IPS DF 6.9 (cell line): ENCODE measurements at regions not wholly inside any gene's neighbourhood (a gene's known extent, or its start where the extent isn't known, plus 50 kb on each side); places are given as distances from the start of the nearest gene placed in this dataset.
"Not testable (repeated sequence)": the region's sequence is repeated elsewhere in the genome, so short reads cannot be mapped to it uniquely, and the experiment has no call there.

Experiments used
- DNase-seq: peaks from one replicate; pipeline ENCODE4 v3.0.0-alpha.2; 2013; ENCODE audit warnings: low read depth, low spot score
- H3K27ac ChIP-seq: one replicate; pipeline ENCODE4 v1.5.1; 2013; ENCODE audit warnings: low read length, control low read depth
- H3K27me3 ChIP-seq: 2 replicates; pipeline ENCODE4 v1.6.1; 2013; ENCODE audit warnings: mild to moderate bottlenecking, low read length; ENCODE audit not compliant: control insufficient read depth, insufficient read depth
- H3K36me3 ChIP-seq: 2 replicates; pipeline ENCODE4 v1.6.1; 2013; ENCODE audit warnings: low read length; ENCODE audit not compliant: control insufficient read depth, insufficient read depth
- H3K4me1 ChIP-seq: 2 replicates; pipeline ENCODE4 v1.6.1; 2013; ENCODE audit warnings: low read length; ENCODE audit not compliant: control insufficient read depth, insufficient read depth
- H3K4me3 ChIP-seq: 2 replicates; pipeline ENCODE4 v1.5.1; 2013; ENCODE audit warnings: mild to moderate bottlenecking, low read length
- H3K9me3 ChIP-seq: 2 replicates; pipeline ENCODE4 v1.6.1; 2013; ENCODE audit warnings: low read length, inconsistent platforms; ENCODE audit not compliant: control insufficient read depth, insufficient read depth
- WGBS: extraction: QIAGEN DNeasy Blood & Tissue Kit; methylation state at CpG from one replicate; pipeline ENCODE4 v1.1.7; 2013; ENCODE audit warnings: mixed read lengths, missing lambda C conversion rate; ENCODE audit not compliant: insufficient read length, insufficient coverage; 5-methylcytosine and 5-hydroxymethylcytosine counted together

DNA sequence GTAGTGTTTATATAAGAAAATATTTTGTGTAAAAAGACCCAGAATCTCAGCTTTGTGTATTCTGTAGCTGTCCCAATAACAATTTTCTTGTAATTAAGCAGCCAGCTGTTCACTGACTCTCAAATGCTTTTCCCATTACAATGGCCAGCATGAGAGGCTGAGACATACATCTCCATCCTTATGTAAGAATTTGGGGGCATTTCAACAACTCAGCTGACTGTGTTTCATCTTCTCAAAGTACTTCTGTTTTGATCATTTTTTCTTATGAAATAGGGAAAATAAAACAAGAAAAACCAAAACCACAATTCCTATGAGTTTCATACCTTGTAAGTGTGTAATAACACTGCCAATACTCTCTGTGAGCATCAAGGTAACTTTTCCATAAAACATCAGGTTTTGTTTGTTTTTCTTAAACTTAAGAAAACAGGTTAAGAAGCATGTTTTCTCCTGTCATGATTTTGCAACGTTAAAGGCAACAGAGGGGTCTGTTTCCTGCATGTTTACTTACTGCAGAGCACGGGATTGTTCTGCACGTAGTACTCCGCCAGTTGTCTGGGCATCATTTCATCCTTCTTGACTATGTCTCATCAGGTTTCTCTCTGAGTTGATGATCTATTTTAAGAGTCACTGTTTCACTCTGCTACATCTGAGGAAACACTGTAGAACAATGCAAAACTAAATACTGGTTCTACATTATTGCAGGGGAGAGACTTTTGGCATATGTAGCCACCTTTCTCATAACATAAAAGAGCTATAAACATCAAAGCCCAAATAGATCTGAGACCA is 62.9 kb upstream of the CYRIA start:
- no peaks in the 10 kb centered on the region for H3K27me3 ChIP-seq
- H3K4me1 ChIP-seq = no peaks in the 10 kb centered on the region
- H3K27ac ChIP-seq = no peak overlapping the region
- no CpG with 5 or more reads among the region's 4 CpGs for WGBS
- no peaks in the 10 kb centered on the region for H3K36me3 ChIP-seq
- H3K9me3 ChIP-seq = no peaks in the 10 kb centered on the region
- H3K4me3 ChIP-seq = no peak overlapping the region
- no peak for DNase-seq

DNA sequence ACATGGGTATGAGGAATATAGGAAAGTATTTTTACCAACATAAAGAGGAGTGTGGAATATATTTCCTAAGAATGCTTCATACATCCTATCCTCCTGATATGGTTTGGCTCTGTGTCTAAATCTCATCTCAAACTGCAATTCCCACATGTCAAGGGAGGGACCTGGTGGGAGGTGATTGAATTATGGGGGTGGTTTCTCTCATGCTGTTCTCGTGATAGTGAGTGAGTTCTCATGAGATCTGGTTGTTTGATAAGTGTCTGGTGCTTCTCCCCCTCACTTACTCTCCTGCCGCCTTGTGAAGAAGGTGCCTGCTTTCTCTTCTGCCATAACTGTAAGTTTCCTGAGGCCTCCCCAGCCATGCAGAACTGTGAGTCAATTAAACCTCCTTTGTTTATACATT is 62.2 kb upstream of the CYRIA start:
- not testable (repeated sequence) for H3K27ac ChIP-seq, DNase-seq, H3K9me3 ChIP-seq, H3K36me3 ChIP-seq, H3K4me1 ChIP-seq, H3K27me3 ChIP-seq, H3K4me3 ChIP-seq
- no CpG with 5 or more reads among the region's 2 CpGs for WGBS

DNA sequence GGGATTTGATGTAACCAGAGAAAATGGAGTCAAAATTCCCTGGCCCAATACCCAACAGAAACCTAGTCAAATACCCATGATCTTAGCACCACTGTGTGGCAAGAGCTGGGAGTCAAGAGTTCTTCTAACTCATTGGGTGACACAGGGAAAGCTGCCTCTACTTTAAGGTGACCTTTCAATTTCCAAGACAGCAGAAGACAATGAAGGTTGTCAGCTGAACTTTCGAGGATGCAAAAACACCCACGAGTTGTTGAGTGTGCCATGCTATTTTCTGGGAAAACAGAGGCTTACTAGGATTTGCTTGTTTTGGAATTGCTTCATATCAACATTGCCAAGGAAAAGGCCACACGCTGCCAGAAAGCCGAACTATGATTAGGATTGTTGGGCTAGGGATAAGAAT is 61.6 kb upstream of the CYRIA start:
- Histone ChIP-seq H3K27me3 (no peaks in the 10 kb centered on the region), H3K4me3 (no peak overlapping the region), H3K27ac (no peak overlapping the region), H3K4me1 (no peaks in the 10 kb centered on the region), H3K36me3 (no peaks in the 10 kb centered on the region), H3K9me3 (no peaks in the 10 kb centered on the region)
- DNase-seq = no peak
- no CpG with 5 or more reads among the region's 4 CpGs for WGBS

DNA sequence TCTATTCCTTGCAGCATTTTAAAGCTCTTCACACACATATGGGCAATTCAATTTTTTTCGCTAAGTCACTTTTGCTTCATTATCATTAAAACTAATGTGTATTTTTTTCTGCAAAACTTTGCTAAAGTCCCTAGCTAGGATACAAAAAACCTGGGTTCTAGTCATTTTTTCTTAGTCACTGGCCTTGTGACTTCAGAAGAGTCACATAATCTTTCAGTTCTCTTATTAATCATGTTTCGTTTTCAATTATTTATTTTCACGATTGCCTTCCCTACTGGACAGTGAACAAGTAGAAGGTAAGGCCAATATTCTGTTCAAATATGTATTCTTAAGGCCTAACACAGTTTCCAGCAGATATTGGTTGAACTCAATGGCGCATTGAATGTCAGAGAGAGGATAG is 60.9 kb upstream of the CYRIA start:
- Histone ChIP-seq H3K4me1 (no peaks in the 10 kb centered on the region), H3K36me3 (no peaks in the 10 kb centered on the region), H3K27ac (no peak overlapping the region), H3K4me3 (no peak overlapping the region), H3K27me3 (no peaks in the 10 kb centered on the region), H3K9me3 (no peaks in the 10 kb centered on the region)
- no CpG with 5 or more reads among the region's 4 CpGs for WGBS
- no peak for DNase-seq

DNA sequence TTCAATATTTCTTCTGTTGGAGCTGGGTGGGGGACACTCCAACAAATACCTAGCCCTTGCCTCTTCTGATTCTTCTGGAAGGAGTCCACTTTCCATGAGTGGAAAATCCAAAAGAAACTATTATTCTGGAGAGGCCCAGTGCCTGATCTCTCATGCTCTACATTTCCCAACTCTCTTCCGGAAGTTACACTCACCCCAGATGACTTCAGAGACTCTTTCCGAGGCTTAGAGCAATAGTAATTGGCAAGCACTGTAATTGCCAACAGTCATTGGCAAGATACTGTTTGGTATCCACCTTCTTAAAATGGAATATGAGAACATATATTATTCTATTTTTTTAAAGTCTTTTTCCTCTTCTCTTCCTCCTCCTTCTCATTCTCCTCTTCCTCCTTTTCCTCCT is 60.5 kb upstream of the CYRIA start:
- H3K27ac ChIP-seq = no peak overlapping the region
- H3K4me3 ChIP-seq = no peak overlapping the region
- WGBS = no CpG with 5 or more reads among the region's 2 CpGs
- no peak for DNase-seq
- no peaks in the 10 kb centered on the region for H3K36me3 ChIP-seq
- no peaks in the 10 kb centered on the region for H3K4me1 ChIP-seq
- H3K27me3 ChIP-seq = no peaks in the 10 kb centered on the region
- no peaks in the 10 kb centered on the region for H3K9me3 ChIP-seq

DNA sequence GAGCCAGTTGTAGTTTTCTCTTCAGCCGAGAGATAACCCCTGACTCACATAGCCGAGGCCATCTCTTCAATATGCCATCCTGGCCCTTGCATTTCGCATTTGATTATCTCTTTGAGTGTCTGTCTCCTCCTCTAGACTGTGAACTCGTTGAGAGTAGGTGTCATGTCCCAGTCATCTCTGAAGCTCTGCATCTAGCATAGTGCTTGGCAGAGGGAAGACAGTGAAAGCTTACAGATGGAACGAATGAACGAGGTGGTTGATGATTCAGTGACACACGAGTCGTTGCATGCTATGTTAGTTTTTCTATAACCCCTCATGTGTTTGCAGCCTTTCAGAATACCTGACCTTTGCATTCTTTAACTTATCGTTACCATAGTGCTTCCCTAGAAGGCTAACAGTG is 59.9 kb upstream of the CYRIA start:
- H3K27ac ChIP-seq = no peak overlapping the region
- no peaks in the 10 kb centered on the region for H3K36me3 ChIP-seq
- no peaks in the 10 kb centered on the region for H3K9me3 ChIP-seq
- no CpG with 5 or more reads among the region's 9 CpGs for WGBS
- H3K27me3 ChIP-seq = no peaks in the 10 kb centered on the region
- no peaks in the 10 kb centered on the region for H3K4me1 ChIP-seq
- no peak overlapping the region for H3K4me3 ChIP-seq
- no peak for DNase-seq

DNA sequence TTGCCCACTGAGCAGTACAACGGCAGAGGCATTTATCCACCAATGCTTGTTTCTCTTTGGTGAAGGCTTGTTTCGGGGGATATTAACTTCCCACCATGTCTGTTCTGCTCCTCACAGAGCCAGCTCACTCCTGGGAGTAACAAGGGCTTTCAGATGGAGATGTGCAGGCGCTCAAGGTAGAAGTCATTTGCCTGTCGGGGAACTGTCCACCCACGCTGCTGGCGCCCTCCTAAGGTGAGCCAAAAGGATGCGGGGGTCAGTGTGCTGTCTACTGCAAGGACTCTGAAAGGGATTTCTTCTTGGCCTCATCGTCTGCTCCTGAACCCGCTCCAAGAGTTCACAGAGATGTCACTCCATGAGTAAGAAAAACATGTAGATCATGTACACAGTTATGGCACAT is 57.0 kb upstream of the CYRIA start:
- Histone ChIP-seq H3K36me3 (no peaks in the 10 kb centered on the region), H3K4me1 (no peaks in the 10 kb centered on the region), H3K4me3 (no peak overlapping the region), H3K9me3 (no peaks in the 10 kb centered on the region), H3K27me3 (no peaks in the 10 kb centered on the region), H3K27ac (no peak overlapping the region)
- no CpG with 5 or more reads among the region's 9 CpGs for WGBS
- DNase-seq = peak; percentile 43

DNA sequence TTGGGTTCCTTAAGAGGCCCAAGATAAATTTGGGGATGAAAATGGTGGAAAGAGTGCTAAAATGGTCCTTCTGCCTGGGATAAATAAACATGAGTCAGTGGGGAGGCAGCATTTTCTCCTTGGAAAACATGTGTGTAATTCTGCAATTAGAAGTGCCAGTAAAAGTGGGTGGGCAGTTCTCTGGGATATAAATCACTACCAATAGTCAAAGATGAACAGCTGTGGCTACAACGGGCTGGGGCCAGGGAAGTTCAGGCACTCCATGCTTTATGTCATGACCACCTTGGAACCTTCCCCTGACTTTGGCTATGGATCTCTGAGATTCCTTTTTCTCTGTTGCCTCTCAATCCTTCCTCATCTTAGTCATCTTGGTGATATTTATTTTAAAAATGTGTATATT is 56.5 kb upstream of the CYRIA start:
- Histone ChIP-seq H3K36me3 (no peaks in the 10 kb centered on the region), H3K27ac (no peak overlapping the region)

DNA sequence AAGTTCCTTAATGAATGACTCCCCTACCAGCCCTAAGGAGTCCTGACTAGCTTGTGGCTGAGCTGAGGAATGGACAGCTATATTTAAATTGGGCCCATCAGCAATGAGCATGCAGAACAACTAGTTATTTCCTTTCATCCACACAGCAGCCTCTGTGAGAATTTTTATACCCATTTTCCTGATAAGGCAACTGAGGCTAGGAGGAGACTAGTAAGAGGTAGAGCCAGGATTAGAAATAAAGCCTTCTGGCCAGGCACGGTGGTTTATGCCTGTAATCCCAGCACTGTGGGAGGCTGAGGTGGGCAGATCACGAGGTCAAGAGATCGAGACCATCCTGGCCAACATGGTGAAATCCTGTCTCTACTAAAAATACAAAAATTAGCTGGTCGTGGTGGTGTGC is 55.9 kb upstream of the CYRIA start:
- WGBS = no CpG with 5 or more reads among the region's 4 CpGs
- not testable (repeated sequence) for H3K9me3 ChIP-seq, DNase-seq, H3K27ac ChIP-seq, H3K27me3 ChIP-seq, H3K4me1 ChIP-seq, H3K36me3 ChIP-seq, H3K4me3 ChIP-seq

More for the DNA sequence above, 56.5 kb upstream of the CYRIA start:
- Histone ChIP-seq H3K4me3 (no peak overlapping the region), H3K27me3 (no peaks in the 10 kb centered on the region), H3K9me3 (no peaks in the 10 kb centered on the region), H3K4me1 (no peaks in the 10 kb centered on the region)
- no peak for DNase-seq
- no CpG with 5 or more reads among the region's 1 CpG for WGBS

DNA sequence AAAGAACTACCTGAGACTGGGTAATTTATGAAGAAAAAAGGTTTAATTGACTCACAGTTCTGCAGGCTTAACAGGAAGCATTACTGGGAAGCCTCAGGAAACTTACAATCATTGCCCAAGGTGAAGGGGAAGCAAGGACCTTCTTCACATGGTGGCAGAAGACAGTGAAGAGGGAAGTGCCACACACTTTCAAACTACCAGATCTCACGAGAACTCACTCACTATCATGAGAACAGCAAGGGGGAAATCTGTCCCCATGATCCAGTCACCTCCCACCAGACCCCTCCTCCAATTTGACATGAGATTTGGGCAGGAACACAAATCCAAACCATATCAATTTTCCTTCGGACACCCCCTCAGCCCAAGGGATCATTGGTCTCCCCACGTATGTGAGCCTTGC is 55.1 kb upstream of the CYRIA start:
- H3K9me3 ChIP-seq, H3K4me1 ChIP-seq, H3K4me3 ChIP-seq, H3K27me3 ChIP-seq, H3K36me3 ChIP-seq, DNase-seq, H3K27ac ChIP-seq: not testable (repeated sequence)
- no CpG with 5 or more reads among the region's 3 CpGs for WGBS

DNA sequence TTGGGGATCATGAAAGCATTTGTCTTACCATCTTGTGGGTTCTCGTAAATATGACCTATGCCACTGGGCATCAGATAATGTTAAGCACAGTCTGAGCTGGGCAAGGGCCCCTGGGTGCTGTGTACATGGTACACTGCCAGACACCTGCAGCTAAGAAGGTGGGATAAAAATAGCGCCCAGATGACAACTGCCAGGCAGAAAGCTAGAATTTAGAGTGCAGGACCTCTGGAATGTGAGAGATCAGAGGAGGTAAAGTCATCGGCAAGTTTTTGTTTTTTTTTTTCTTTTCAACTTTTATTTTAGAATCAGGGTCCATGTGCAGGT is 53.8 kb upstream of the CYRIA start:
- Histone ChIP-seq H3K4me3 (no peak overlapping the region), H3K36me3 (no peaks in the 10 kb centered on the region), H3K27me3 (no peaks in the 10 kb centered on the region), H3K9me3 (no peaks in the 10 kb centered on the region), H3K27ac (no peak overlapping the region), H3K4me1 (no peaks in the 10 kb centered on the region)
- WGBS = no CpG with 5 or more reads among the region's 3 CpGs
- DNase-seq = no peak
